Neuronal stem cell (in vitro differentiated cells): ENCODE measurements at regions not wholly inside any gene's neighbourhood (a gene's known extent, or its start where the extent isn't known, plus 50 kb on each side); places are given as distances from the start of the nearest gene placed in this dataset.

Source experiments
- DNase-seq: peaks from one replicate; pipeline ENCODE4 v3.0.0-alpha.2; 2013; ENCODE audit warnings: low spot score
- H2AFZ ChIP-seq: one replicate; pipeline ENCODE4 v1.6.1; 2013; ENCODE audit warnings: mild to moderate bottlenecking, low read length, inconsistent platforms
- H2AK5ac ChIP-seq: 2 replicates; pipeline ENCODE4 v1.6.1; 2013; ENCODE audit warnings: low read depth, mild to moderate bottlenecking, inconsistent platforms, low read length, moderate library complexity, mixed read lengths
- H2BK120ac ChIP-seq: 2 replicates; pipeline ENCODE4 v1.6.1; 2013; ENCODE audit warnings: low read depth, mild to moderate bottlenecking, inconsistent platforms, low read length, moderate library complexity, mixed read lengths
- H2BK12ac ChIP-seq: one replicate; pipeline ENCODE4 v1.6.1; 2013; ENCODE audit warnings: low read length, inconsistent platforms
- H2BK15ac ChIP-seq: 2 replicates; pipeline ENCODE4 v1.6.1; 2013; ENCODE audit warnings: mild to moderate bottlenecking, low read length, inconsistent platforms, mixed read lengths
- H2BK5ac ChIP-seq: one replicate; pipeline ENCODE4 v1.6.1; 2013; ENCODE audit warnings: inconsistent platforms, mild to moderate bottlenecking, low read length, moderate library complexity
- H3K14ac ChIP-seq: one replicate; pipeline ENCODE4 v1.6.1; 2013; ENCODE audit warnings: low read length, inconsistent platforms
- H3K18ac ChIP-seq: 2 replicates; pipeline ENCODE4 v1.6.1; 2013; ENCODE audit warnings: low read length, inconsistent platforms
- H3K23ac ChIP-seq: 2 replicates; pipeline ENCODE4 v1.6.1; 2013; ENCODE audit warnings: low read depth, mild to moderate bottlenecking, mixed read lengths, low read length, inconsistent platforms; ENCODE audit not compliant: poor library complexity
- H3K27ac ChIP-seq: replicated peaks from 3 replicates; pipeline ENCODE4 v1.5.1; 2013; ENCODE audit warnings: low read length, inconsistent platforms
- H3K27me3 ChIP-seq, 3 experiments: 2 replicates each; pipeline ENCODE4 v1.6.1; 2013; ENCODE audit warnings: low read length in 3 of 3, mild to moderate bottlenecking in 2 of 3, inconsistent platforms in 1 of 3, low read depth in 1 of 3, mixed read lengths in 1 of 3, moderate library complexity in 1 of 3; ENCODE audit not compliant: control insufficient read depth in 3 of 3, insufficient read depth in 3 of 3
- H3K36me3 ChIP-seq, 2 donors: replicated peaks in 1 of 2; 2 replicates each; pipeline ENCODE4 v1.6.1; 2013; ENCODE audit warnings: low read length in 2 of 2; ENCODE audit not compliant: control insufficient read depth in 2 of 2, insufficient read depth in 2 of 2
- H3K4ac ChIP-seq: 2 replicates; pipeline ENCODE4 v1.6.1; 2013; ENCODE audit warnings: inconsistent platforms, mild to moderate bottlenecking, low read length, moderate library complexity
- H3K4me1 ChIP-seq, 2 donors: 1 replicate in 1 of 2; 2 replicates in 1 of 2; pipeline ENCODE4 v1.6.1; 2013; ENCODE audit warnings: low read length in 2 of 2, low read depth in 1 of 2; ENCODE audit not compliant: control insufficient read depth in 2 of 2, insufficient read depth in 1 of 2
- H3K4me2 ChIP-seq: one replicate; pipeline ENCODE4 v1.6.1; 2013; ENCODE audit warnings: mild to moderate bottlenecking, low read length, inconsistent platforms; ENCODE audit not compliant: insufficient read depth, poor library complexity, severe bottlenecking
- H3K4me3 ChIP-seq, 2 donors: 2 replicates each; pipeline ENCODE4 v1.5.1; 2013; ENCODE audit warnings: low read length in 2 of 2, mild to moderate bottlenecking in 2 of 2, inconsistent platforms in 1 of 2, moderate library complexity in 1 of 2
- H3K79me1 ChIP-seq: one replicate; pipeline ENCODE4 v1.6.1; 2013; ENCODE audit warnings: low read depth, mild to moderate bottlenecking, inconsistent platforms, low read length, moderate library complexity
- H3K9ac ChIP-seq: one replicate; pipeline ENCODE4 v1.6.1; 2013; ENCODE audit warnings: mild to moderate bottlenecking, low read depth, low read length, inconsistent platforms; ENCODE audit not compliant: poor library complexity
- H3K9me3 ChIP-seq, 2 donors: replicated peaks in 1 of 2; 2 replicates each; pipeline versions ENCODE3 to v1.6.1; 2013; ENCODE audit warnings: low read length in 2 of 2, mild to moderate bottlenecking in 2 of 2, inconsistent platforms in 1 of 2, low read depth in 1 of 2, mixed read lengths in 1 of 2, moderate library complexity in 1 of 2; ENCODE audit not compliant: control insufficient read depth in 2 of 2, insufficient read depth in 1 of 2
- H4K8ac ChIP-seq: one replicate; pipeline ENCODE4 v1.6.1; 2013; ENCODE audit warnings: low read depth, mild to moderate bottlenecking, inconsistent platforms, low read length, moderate library complexity
- H4K91ac ChIP-seq: one replicate; pipeline ENCODE4 v1.6.1; 2013; ENCODE audit warnings: low read length, low read depth, mild to moderate bottlenecking, inconsistent platforms; ENCODE audit not compliant: poor library complexity
- WGBS, 2 donors: extraction: QIAGEN DNeasy Blood & Tissue Kit; methylation state at CpG; one replicate each; pipeline ENCODE4 v1.1.7; 2013; ENCODE audit warnings: missing lambda C conversion rate in 2 of 2, mixed read lengths in 1 of 2; ENCODE audit not compliant: insufficient read length in 2 of 2, insufficient replicate concordance in 1 of 2; ENCODE audit errors: extremely low coverage in 2 of 2; 5-methylcytosine and 5-hydroxymethylcytosine counted together

- Histone ChIP-seq H3K14ac (no peak overlapping the region), H3K79me1 (no peaks in the 10 kb centered on the region), H2BK12ac (no peak overlapping the region), H2BK15ac (no peak overlapping the region), H4K8ac (no peak overlapping the region), H2AK5ac (no peak overlapping the region), H3K23ac (no peak overlapping the region), H3K9me3 (peaks cover 0 to 3% of the 10 kb centered on the region in 2 donors), H3K4me2 (no peak overlapping the region), H3K27ac (no peak overlapping the region), H4K91ac (no peak overlapping the region), H2BK5ac (no peak overlapping the region), H2AFZ (no peak overlapping the region), H3K4ac (no peak overlapping the region), H3K36me3 (no peaks in the 10 kb centered on the region), H3K4me1 (no peaks in the 10 kb centered on the region), H3K4me3 (no peak overlapping the region), H3K9ac (no peak overlapping the region), H3K18ac (no peak overlapping the region), H2BK120ac (no peak overlapping the region), H3K27me3 (no peaks in the 10 kb centered on the region)
- DNase-seq, result no peak
Measured at GRCh38 chr16:25390761-25391160, 133.1 kb upstream of the ZKSCAN2 start.

DNA sequence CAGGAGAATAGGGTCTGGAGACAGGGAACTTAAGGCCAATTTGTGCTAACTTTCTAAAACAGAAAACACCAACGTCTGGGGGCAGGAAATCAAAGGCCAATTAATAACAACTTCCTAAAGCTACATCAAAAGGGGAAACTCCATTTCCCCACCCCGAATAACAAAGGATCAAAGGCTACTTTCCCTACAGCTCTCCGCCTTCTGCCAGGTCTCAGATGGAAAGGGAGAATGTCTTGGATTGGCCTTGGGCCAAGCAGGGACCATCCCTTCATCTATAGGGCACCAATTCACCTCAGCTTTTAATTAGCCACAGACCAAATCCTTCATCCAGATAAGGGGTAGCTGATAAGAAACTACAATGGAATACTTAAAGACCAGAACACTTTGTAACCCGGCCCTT lies 116.9 kb upstream of the ZKSCAN2 start:
- H2BK15ac ChIP-seq, result no peak overlapping the region
- H3K9ac ChIP-seq, result no peak overlapping the region
- H3K23ac ChIP-seq, result no peak overlapping the region
- H2BK5ac ChIP-seq, result no peak overlapping the region
- H3K18ac ChIP-seq, result no peak overlapping the region
- H3K27me3 ChIP-seq, result no peaks in the 10 kb centered on the region
- no peak overlapping the region for H4K8ac ChIP-seq
- no peak overlapping the region for H3K14ac ChIP-seq
- no peak overlapping the region for H2AFZ ChIP-seq
- H3K9me3 ChIP-seq, result peaks cover 0 to 2% of the 10 kb centered on the region in 2 donors
- no peaks in the 10 kb centered on the region for H3K4me1 ChIP-seq
- no peak overlapping the region for H3K4me2 ChIP-seq
- no peak for DNase-seq
- no peak overlapping the region for H3K4ac ChIP-seq
- no peak overlapping the region for H2BK12ac ChIP-seq
- peaks cover 0 to 1% of the 10 kb centered on the region in 2 donors for H3K36me3 ChIP-seq
- WGBS, 2 donors, result no CpG with 5 or more reads among the region's 4 CpGs
- H3K79me1 ChIP-seq, result no peaks in the 10 kb centered on the region
- H3K4me3 ChIP-seq, result no peak overlapping the region
- no peak overlapping the region for H3K27ac ChIP-seq
- no peak overlapping the region for H4K91ac ChIP-seq
- H2AK5ac ChIP-seq, result no peak overlapping the region
- no peak overlapping the region for H2BK120ac ChIP-seq

DNA sequence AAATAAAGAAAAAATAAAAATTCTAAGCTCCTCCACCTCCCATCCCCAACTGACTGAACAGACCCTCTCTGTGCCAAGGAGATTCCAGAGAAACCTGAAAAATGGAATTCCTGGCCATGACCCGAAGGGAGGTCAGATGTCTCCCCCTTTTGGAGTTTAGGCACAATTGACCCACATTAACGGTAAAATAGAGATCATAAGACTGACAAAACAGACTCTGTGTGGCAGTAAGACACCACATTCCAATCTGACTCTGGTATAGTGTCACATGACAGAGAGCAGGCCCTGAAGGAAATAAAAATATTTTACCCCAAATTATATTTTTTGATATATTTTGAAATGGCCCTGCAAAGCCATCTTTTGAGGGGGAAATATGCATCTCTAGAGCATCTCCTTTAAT lies 115.1 kb upstream of the ZKSCAN2 start:
- Histone ChIP-seq H3K4me3 (no peak overlapping the region), H2BK5ac (no peak overlapping the region), H3K4me2 (no peak overlapping the region), H2BK120ac (no peak overlapping the region), H3K27me3 (no peaks in the 10 kb centered on the region), H4K91ac (no peak overlapping the region), H3K9me3 (no peaks in the 10 kb centered on the region), H3K4me1 (no peaks in the 10 kb centered on the region), H3K14ac (no peak overlapping the region), H3K27ac (no peak overlapping the region), H3K36me3 (no peaks in the 10 kb centered on the region), H2BK15ac (no peak overlapping the region), H2AFZ (no peak overlapping the region), H3K79me1 (no peaks in the 10 kb centered on the region), H2BK12ac (no peak overlapping the region), H3K23ac (no peak overlapping the region), H3K9ac (no peak overlapping the region), H3K4ac (no peak overlapping the region), H3K18ac (no peak overlapping the region), H4K8ac (no peak overlapping the region), H2AK5ac (no peak overlapping the region)
- no peak for DNase-seq
- WGBS, 2 donors, result no CpG with 5 or more reads among the region's 2 CpGs

GRCh38 chr16:25371342-25371741 lies 113.7 kb upstream of the ZKSCAN2 start:
- Histone ChIP-seq H3K79me1 (no peaks in the 10 kb centered on the region), H3K4me3 (no peak overlapping the region), H2AK5ac (no peak overlapping the region), H3K9me3 (no peaks in the 10 kb centered on the region), H4K8ac (no peak overlapping the region), H3K18ac (no peak overlapping the region), H2BK12ac (no peak overlapping the region), H3K4me2 (no peak overlapping the region), H3K9ac (no peak overlapping the region), H4K91ac (no peak overlapping the region), H2BK15ac (no peak overlapping the region), H2BK120ac (no peak overlapping the region), H2AFZ (no peak overlapping the region), H3K27me3 (no peaks in the 10 kb centered on the region), H2BK5ac (no peak overlapping the region), H3K23ac (no peak overlapping the region), H3K4ac (no peak overlapping the region), H3K36me3 (no peaks in the 10 kb centered on the region), H3K4me1 (no peaks in the 10 kb centered on the region), H3K14ac (no peak overlapping the region), H3K27ac (no peak overlapping the region)
- DNase-seq, result no peak
- WGBS, 2 donors, result no CpG with 5 or more reads among the region's 6 CpGs
